ENCODE measurements at regions not wholly inside any gene's neighbourhood (a gene's known extent, or its start where the extent isn't known, plus 50 kb on each side); places are given as distances from the start of the nearest gene placed in this dataset.

GRCh38 chr4:171727185-171727584 lies 86.0 kb upstream of the GALNTL6 start:
- TF ChIP-seq, protein P1, sequence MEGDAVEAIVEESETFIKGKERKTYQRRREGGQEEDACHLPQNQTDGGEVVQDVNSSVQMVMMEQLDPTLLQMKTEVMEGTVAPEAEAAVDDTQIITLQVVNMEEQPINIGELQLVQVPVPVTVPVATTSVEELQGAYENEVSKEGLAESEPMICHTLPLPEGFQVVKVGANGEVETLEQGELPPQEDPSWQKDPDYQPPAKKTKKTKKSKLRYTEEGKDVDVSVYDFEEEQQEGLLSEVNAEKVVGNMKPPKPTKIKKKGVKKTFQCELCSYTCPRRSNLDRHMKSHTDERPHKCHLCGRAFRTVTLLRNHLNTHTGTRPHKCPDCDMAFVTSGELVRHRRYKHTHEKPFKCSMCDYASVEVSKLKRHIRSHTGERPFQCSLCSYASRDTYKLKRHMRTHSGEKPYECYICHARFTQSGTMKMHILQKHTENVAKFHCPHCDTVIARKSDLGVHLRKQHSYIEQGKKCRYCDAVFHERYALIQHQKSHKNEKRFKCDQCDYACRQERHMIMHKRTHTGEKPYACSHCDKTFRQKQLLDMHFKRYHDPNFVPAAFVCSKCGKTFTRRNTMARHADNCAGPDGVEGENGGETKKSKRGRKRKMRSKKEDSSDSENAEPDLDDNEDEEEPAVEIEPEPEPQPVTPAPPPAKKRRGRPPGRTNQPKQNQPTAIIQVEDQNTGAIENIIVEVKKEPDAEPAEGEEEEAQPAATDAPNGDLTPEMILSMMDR (IDR thresholded peaks at IDR 0.05) = no peak
- TF ChIP-seq EP300 (IDR thresholded peaks at IDR 0.05) = no peak
- no peak for TF ChIP-seq POLR2AphosphoS5 (IDR thresholded peaks at IDR 0.05)
- TF ChIP-seq POLR2A (IDR thresholded peaks at IDR 0.05) = no peak
